ENCODE measurements at regions not wholly inside any gene's neighbourhood (a gene's known extent, or its start where the extent isn't known, plus 50 kb on each side); places are given as distances from the start of the nearest gene placed in this dataset.

DNA sequence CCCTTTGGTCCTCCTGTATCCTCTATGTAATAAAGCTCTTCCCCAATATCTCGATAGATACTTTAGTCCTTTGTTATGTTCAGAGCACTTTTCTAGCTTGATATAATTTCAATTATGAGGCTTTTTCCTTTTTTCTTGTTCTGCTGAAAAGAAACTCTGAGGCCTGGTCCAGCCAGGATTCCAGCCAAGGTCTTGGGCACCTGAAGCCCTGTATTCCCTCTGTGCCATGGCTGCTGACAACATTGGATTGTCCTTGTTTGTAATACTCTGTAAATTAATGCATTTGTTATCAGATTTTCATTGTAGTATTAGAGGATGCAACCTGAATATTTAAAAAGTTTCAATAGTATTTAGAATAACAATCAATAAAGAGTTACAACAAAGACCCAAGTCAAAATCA is 67.9 kb upstream of the ADAMTS5 start:
- TF ChIP-seq, protein P1, sequence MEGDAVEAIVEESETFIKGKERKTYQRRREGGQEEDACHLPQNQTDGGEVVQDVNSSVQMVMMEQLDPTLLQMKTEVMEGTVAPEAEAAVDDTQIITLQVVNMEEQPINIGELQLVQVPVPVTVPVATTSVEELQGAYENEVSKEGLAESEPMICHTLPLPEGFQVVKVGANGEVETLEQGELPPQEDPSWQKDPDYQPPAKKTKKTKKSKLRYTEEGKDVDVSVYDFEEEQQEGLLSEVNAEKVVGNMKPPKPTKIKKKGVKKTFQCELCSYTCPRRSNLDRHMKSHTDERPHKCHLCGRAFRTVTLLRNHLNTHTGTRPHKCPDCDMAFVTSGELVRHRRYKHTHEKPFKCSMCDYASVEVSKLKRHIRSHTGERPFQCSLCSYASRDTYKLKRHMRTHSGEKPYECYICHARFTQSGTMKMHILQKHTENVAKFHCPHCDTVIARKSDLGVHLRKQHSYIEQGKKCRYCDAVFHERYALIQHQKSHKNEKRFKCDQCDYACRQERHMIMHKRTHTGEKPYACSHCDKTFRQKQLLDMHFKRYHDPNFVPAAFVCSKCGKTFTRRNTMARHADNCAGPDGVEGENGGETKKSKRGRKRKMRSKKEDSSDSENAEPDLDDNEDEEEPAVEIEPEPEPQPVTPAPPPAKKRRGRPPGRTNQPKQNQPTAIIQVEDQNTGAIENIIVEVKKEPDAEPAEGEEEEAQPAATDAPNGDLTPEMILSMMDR (conservative IDR thresholded peaks at IDR 0.05) = no peak
- no peak for TF ChIP-seq ZFX (IDR thresholded peaks at IDR 0.05)
